Right lobe of liver (tissue), 4 donors: ENCODE measurements at regions not wholly inside any gene's neighbourhood (a gene's known extent, or its start where the extent isn't known, plus 50 kb on each side); places are given as distances from the start of the nearest gene placed in this dataset.

Experiments
- POLR2A ChIP-seq: fragments of 450-650 bp; IDR thresholded peaks from one replicate; pipeline ENCODE4 v1.6.1; 2017; ENCODE audit warnings: antibody characterized with exemption, mild to moderate bottlenecking
- TF ChIP-seq, protein P1 (sequence below), 4 donors: fragments of 200-600 bp in 3 of 4; fragments of 450-650 bp in 1 of 4; IDR thresholded peaks; one replicate each; pipeline versions ENCODE4 v1.5.1 to v1.8.0; 2016 to 2022; ENCODE audit warnings: antibody characterized with exemption in 4 of 4, mild to moderate bottlenecking in 2 of 4
- donor health status: DM: no; HTN: no; CAD: no.
- donor health status: DM: no; HTN: no; CAD: no.
- donor health status: DM: no; HTN: yes; CAD: no.

DNA sequence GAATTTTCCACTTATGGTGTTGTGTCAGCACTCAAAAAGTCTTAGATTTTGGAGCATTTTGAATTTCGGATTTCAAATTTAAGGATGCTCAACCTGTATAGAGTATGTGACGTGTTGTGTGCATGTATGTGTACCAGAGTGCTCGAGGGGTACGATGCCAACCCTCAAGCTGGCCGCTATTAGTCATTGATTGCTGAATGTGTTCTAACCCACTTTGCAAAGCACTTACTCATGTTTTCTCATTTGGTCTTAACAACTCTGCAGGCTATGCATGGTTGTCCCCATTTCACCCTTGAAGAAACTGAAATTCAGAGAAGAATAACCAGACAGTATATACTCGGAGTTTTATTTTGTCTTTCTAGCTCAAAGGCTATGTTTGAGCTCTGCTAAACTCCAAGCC lies 196.4 kb upstream of the TENM4 start:
- TF ChIP-seq, protein P1, sequence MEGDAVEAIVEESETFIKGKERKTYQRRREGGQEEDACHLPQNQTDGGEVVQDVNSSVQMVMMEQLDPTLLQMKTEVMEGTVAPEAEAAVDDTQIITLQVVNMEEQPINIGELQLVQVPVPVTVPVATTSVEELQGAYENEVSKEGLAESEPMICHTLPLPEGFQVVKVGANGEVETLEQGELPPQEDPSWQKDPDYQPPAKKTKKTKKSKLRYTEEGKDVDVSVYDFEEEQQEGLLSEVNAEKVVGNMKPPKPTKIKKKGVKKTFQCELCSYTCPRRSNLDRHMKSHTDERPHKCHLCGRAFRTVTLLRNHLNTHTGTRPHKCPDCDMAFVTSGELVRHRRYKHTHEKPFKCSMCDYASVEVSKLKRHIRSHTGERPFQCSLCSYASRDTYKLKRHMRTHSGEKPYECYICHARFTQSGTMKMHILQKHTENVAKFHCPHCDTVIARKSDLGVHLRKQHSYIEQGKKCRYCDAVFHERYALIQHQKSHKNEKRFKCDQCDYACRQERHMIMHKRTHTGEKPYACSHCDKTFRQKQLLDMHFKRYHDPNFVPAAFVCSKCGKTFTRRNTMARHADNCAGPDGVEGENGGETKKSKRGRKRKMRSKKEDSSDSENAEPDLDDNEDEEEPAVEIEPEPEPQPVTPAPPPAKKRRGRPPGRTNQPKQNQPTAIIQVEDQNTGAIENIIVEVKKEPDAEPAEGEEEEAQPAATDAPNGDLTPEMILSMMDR (IDR thresholded peaks at IDR 0.05): no peak
- no peak for TF ChIP-seq POLR2A
